Tibial artery (tissue), 4 donors: ENCODE measurements at regions not wholly inside any gene's neighbourhood (a gene's known extent, or its start where the extent isn't known, plus 50 kb on each side); places are given as distances from the start of the nearest gene placed in this dataset.

Experiments
- DNase-seq, 2 donors: peaks; one replicate each; pipeline ENCODE4 v3.0.0-alpha.2; 2019
- H3K27ac ChIP-seq, 2 donors: fragments of 200-600 bp; sonication (generic) in 1 of 2; 1 replicate in 1 of 2; 2 replicates in 1 of 2; pipeline ENCODE4 v1.5.1; 2018 to 2019; ENCODE audit warnings: mild to moderate bottlenecking in 1 of 2
- H3K27me3 ChIP-seq, 2 donors: fragments of 200-600 bp; sonication (generic) in 1 of 2; one replicate each; pipeline versions ENCODE4 v1.5.1 to v1.6.0; 2016 to 2019
- H3K36me3 ChIP-seq, 3 donors: fragments of 200-600 bp; sonication (generic) in 2 of 3; one replicate each; pipeline ENCODE4 v1.5.1; 2016 to 2019; ENCODE audit warnings: mild to moderate bottlenecking in 2 of 3
- H3K4me1 ChIP-seq, 4 donors: fragments of 200-600 bp; sonication (generic) in 2 of 4; 1 replicate in 3 of 4; 2 replicates in 1 of 4; pipeline ENCODE4 v1.5.1; 2016 to 2019
- H3K4me3 ChIP-seq, 2 donors: fragments of 200-600 bp; sonication (generic) in 1 of 2; 1 replicate in 1 of 2; 2 replicates in 1 of 2; pipeline ENCODE4 v1.5.1; 2018 to 2019; ENCODE audit warnings: mild to moderate bottlenecking in 2 of 2
- H3K9me3 ChIP-seq, 3 donors: fragments of 200-600 bp; sonication (generic) in 1 of 3; one replicate each; pipeline ENCODE4 v1.5.1; 2016 to 2019
- CTCF ChIP-seq, 2 experiments: fragments of 200-600 bp in 1 of 2; fragments of 450-650 bp in 1 of 2; IDR thresholded peaks; one replicate each; pipeline ENCODE4 v1.5.1; 2017 to 2019; ENCODE audit warnings: antibody characterized with exemption in 2 of 2, mild to moderate bottlenecking in 1 of 2, moderate library complexity in 1 of 2
- intact Hi-C: fragments of 100-400 bp; cut with DNase I; formaldehyde crosslinking; loops from one replicate; pipeline ENCODE4 v1.15.0; 2023; ENCODE audit warnings: low total_unique reads

DNA sequence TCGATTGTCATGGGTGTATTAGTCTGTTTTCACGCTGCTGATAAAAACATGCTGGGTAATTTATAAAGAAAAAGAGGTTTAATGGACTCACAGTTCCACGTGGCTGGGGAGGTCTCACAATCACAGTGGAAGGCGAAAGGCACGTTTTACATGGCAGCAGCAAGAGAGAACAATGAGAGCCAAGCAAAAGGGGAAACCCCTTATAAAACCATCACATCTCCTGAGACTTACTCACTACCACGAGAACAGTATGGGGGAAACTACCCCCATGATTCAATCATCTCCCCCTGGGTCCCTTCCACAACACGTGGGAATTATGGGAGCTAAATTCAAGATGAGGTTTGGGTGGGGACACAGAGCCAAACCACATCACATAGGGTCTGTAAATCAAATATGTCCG is 167.4 kb upstream of the XYLT1 start:
- Histone ChIP-seq H3K27ac (no peak overlapping the region), H3K9me3 (no peaks in the 10 kb centered on the region), H3K4me1 (no peaks in the 10 kb centered on the region), H3K36me3 (no peaks in the 10 kb centered on the region), H3K27me3 (no peaks in the 10 kb centered on the region), H3K4me3 (no peak overlapping the region)
- intact Hi-C loops = no loop called here
- no peak for DNase-seq
- no peak for TF ChIP-seq CTCF (IDR thresholded peaks at IDR 0.05)

DNA sequence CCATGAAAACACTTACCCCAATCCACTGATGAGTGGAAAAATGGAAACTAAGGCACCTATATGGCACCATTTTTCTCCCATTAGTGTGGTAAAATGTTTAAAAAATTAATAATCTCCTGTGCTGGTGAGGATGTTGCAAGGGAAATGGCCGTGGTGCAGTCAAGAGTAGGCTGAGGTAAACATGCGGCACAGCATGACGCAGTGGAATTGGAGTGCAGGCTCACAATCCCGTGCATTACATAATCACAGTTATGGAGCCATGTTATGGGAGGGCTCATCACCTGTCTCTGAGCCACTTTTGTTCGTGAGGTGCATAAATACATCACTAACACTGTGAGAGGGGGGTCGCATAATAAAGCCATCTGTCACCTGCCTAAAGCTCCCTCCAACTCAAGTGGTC is 164.4 kb upstream of the XYLT1 start:
- intact Hi-C loops = no loop called here

GRCh38 chr16:17633181-17633951 is 162.6 kb upstream of the XYLT1 start:
- Histone ChIP-seq H3K9me3 (no peaks in the 10 kb centered on the region), H3K4me3 (no peak overlapping the region), H3K36me3 (no peaks in the 10 kb centered on the region), H3K27ac (no peak overlapping the region), H3K4me1 (no peaks in the 10 kb centered on the region), H3K27me3 (no peaks in the 10 kb centered on the region)
- no peak for DNase-seq
- TF ChIP-seq CTCF (IDR thresholded peaks at IDR 0.05) = no peak
- intact Hi-C loops = no loop called here

More for the DNA sequence above, 164.4 kb upstream of the XYLT1 start:
- H3K27ac ChIP-seq = no peak overlapping the region
- no peak for TF ChIP-seq CTCF (IDR thresholded peaks at IDR 0.05)
- no peaks in the 10 kb centered on the region for H3K4me1 ChIP-seq
- no peak for DNase-seq
- no peaks in the 10 kb centered on the region for H3K9me3 ChIP-seq
- no peaks in the 10 kb centered on the region for H3K36me3 ChIP-seq
- H3K4me3 ChIP-seq = no peak overlapping the region
- H3K27me3 ChIP-seq = no peaks in the 10 kb centered on the region

- peaks cover 0 to under 1% (median 0%) of the 10 kb centered on the region in 3 donors for H3K9me3 ChIP-seq
- no peak overlapping the region for H3K27ac ChIP-seq
- no peaks in the 10 kb centered on the region for H3K27me3 ChIP-seq
- no peaks in the 10 kb centered on the region for H3K4me1 ChIP-seq
- DNase-seq = no peak
- intact Hi-C loops = no loop called here
- no peak overlapping the region for H3K4me3 ChIP-seq
- no peak for TF ChIP-seq CTCF (IDR thresholded peaks at IDR 0.05)
- H3K36me3 ChIP-seq = no peaks in the 10 kb centered on the region
Measured at GRCh38 chr16:17632667-17633066, 161.9 kb upstream of the XYLT1 start.

DNA sequence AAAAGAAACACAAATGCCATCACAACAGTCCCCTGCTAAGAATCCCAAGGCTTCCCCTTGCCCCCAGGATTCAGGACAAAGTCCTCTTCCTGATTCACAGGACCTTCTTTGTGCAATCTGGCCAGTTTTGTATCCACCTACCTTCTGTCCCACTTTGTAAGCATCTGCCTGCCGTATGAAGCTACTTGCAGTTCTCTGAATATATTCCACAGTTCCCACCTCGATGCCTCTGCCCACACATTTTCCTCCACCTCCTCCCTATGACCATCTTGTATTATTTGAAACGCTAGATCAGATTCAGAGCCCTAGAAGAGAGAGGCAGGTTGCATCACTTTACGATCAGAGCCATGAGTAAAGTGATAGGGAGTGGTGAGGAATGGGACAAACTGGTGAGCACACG is 159.2 kb upstream of the XYLT1 start:
- no peak for TF ChIP-seq CTCF (IDR thresholded peaks at IDR 0.05)
- Histone ChIP-seq H3K36me3 (no peaks in the 10 kb centered on the region), H3K4me1 (no peaks in the 10 kb centered on the region), H3K4me3 (no peak overlapping the region), H3K27me3 (no peaks in the 10 kb centered on the region), H3K9me3 (peaks cover 0 to 15% (median 5%) of the 10 kb centered on the region in 3 donors), H3K27ac (no peak overlapping the region)
- no peak for DNase-seq
- intact Hi-C loops = no loop called here
